ENCODE measurements at regions not wholly inside any gene's neighbourhood (a gene's known extent, or its start where the extent isn't known, plus 50 kb on each side); places are given as distances from the start of the nearest gene placed in this dataset.
"Not testable (repeated sequence)": the region's sequence is repeated elsewhere in the genome, so short reads cannot be mapped to it uniquely, and the experiment has no call there.

DNA sequence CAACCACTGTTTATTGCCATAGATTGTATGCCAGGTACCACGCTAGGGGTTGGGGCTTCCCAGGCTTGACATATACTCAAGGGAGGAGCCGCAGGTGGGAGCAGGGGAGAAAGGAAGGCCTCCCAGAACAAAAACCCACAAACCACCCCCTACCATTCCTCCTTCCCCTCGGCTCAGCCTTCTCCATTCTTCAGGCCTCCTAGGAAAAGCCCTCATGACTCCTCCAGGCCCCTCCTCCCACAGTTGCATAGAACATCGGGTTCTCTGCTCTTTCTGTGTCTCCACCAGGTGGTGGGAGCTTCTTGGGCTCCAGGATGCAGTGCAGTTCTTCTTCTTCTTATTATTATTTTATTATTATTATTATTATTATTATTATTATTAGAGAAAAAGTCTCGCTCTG, 80.3 kb downstream of the ZFP36L2 start:
- DNase-seq (ENCODE audit: low read depth), result no peak

GRCh38 chr2:43144263-43144662, 82.1 kb downstream of the ZFP36L2 start:
- no peak for DNase-seq (ENCODE audit: low read depth)

DNA sequence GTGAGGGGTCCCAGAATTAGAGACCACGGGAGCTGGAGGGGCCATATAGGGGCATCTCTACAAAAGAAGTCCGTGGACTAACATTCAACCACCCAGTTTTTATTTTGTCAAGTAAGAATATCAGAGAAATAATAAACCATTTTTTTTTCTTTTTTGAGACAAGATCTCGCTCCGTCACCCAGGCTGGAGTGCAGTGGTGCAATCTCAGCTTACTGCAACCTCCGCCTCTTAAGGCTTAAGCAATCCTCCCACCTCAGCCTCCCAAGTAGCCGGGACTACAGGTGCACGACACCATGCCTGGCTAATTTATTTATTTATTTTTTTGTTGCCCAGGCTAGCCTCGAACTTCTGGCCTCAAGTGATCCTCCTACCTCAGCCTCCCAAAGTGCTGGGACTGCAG, 82.7 kb downstream of the ZFP36L2 start:
- no peak for DNase-seq (ENCODE audit: low read depth)

GRCh38 chr2:43142921-43143438, 83.4 kb downstream of the ZFP36L2 start:
- DNase-seq (ENCODE audit: low read depth), result no peak

DNA sequence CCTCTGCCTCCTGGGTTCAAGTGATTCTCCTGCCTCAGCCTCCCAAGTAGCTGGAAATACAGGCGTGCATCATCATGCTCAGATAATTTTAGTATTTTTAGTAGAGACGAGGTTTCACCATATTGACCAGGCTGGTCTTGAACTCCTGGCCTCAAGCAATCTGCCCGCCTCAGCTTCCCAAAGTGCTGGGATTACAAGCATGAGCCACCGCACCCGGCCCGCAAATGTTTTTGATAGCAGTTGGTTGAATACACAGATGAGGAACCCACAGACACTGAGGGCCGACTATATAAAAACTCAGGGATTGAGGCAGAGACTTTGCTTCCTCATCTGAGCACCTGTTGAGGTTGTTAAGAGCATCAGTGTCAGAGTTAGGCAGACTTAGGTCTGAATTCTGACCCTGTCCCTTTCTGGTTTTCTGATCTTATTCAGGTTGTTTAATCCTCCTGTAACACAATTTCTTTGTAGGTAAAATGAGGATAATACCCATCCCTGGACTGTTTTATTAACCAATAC, 84.7 kb downstream of the ZFP36L2 start:
- DNase-seq (ENCODE audit: low read depth), result not testable (repeated sequence)

DNA sequence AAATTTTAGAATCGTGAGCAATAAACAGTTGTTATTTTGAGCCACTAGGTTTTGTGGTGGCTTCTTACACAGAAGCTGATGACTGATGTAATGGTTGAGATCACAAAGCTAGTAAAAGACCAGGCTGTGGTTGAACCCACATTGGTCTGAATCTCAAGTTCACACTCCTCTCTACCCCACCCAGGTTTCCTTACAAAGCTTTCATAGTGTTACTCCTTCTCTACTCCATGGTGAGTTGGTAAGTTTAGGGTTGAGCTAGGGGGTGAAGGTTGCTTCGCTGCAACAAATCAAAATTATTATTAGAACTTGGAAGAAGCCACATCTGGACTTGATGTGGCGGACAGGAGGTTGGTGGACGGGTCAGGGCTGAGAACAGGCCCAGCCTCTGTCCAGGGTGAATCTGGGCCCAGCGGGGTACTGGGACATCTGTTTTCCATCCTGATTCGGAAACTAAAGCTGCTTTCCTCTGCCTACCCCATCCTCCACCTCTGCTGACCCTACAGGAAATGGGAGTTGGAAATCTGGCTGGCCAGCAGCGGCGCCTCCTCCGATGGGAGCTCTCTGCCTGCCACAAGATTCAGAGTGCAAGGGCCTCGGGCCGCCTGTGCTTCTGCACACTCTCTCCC, 86.3 kb downstream of the ZFP36L2 start:
- DNase-seq (ENCODE audit: low read depth), result peak; percentile 28

DNA sequence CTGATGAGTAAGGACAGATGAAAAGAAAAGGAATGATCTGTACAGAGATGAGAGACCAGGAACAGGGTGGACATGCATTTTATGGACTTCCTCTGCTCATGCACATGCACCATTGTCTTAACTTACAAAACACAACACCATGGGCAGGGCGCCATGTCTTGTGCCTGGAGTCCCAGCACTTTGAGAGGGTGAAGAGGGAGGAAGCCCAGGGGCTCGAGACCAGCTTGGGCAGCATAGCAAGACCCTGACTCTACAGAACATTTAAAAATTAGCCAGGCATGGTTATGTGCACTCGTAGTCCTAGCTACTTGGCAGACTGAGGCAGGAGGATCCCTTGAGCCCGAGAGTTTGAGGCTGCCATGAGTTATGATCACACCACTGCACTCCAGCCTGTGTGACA, 86.9 kb downstream of the ZFP36L2 start:
- DNase-seq (ENCODE audit: low read depth), result no peak

DNA sequence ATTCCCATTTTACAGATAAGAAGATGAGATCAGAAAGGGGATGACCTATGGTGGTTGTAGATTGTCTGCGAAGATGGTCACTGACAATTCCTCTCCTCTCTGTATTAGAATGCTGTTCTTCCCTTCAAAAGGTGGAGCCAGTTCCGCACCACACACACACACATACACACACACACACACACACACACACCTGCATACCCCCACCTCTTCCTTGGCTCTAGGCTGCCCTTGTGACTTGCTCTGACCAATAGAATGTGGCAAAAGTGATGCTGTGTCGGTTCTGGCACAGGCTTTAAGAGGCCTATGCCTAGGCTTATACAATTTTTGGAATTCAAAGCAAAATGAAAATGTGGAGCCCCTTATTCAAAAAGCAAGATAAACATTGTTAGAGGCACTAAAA, 88.0 kb downstream of the ZFP36L2 start:
- no peak for DNase-seq (ENCODE audit: low read depth)

GRCh38 chr2:43136876-43137275, 89.5 kb downstream of the ZFP36L2 start:
- no peak for DNase-seq (ENCODE audit: low read depth)

GRCh38 chr2:43136011-43136799, 90.2 kb downstream of the ZFP36L2 start:
- DNase-seq (ENCODE audit: low read depth), result no peak

DNA sequence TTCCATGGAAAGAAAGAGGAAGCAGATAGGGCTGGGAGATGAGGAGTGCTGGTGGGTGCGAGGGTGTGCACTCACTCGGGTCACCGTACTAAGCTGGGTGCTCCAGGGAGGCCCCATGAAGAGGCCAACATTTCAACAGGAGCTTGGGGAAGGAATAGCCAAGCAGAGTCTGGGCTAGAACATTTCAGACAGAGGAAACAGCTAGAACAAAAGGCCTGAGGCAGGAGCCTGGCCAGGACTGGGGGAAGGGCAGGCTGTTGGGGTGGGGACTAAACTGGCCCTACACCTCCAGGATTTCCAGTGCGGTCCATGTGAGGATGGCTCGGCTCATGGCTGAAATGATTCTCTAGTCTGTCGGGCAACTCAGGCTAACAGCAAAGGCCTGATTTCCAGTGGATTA, 90.8 kb downstream of the ZFP36L2 start:
- no peak for DNase-seq (ENCODE audit: low read depth)

- no peak for DNase-seq (ENCODE audit: low read depth)
These were observed 91.9 kb downstream of the ZFP36L2 start for GRCh38 chr2:43134571-43134889.

GRCh38 chr2:43133708-43134570, 92.5 kb downstream of the ZFP36L2 start:
- no peak for DNase-seq (ENCODE audit: low read depth)

GRCh38 chr2:43133336-43133707, 93.1 kb downstream of the ZFP36L2 start:
- no peak for DNase-seq (ENCODE audit: low read depth)

DNA sequence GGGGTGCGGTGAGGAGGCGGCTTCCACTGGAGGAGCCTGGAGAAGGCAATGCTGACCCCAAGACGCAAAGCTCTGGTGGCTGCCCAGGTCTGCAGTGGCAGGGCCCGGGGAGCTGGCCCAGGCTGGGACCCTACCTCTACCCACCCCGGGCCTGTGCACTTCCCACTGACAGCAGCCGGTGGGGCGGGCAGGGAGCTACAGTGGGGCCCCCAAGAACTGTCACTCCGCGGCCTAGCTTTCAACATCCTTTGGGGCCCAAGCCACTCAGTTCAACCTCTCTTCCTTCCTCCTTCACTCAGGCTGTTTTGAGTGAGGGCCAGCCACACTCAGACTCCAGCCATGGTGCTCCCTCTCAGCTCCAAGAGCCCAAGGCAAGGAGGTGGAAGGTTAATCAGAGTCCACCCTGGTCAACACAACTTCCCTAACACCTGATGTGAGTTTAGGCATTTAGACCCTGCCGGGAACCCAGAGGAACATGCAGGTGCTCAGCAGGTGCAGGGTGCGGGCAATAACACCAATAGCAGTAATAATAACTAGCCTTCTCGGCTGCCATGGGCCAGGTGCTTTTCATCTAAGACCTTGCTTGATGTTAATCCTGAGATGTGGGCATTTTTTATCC, 93.6 kb downstream of the ZFP36L2 start:
- DNase-seq (ENCODE audit: low read depth), result no peak

DNA sequence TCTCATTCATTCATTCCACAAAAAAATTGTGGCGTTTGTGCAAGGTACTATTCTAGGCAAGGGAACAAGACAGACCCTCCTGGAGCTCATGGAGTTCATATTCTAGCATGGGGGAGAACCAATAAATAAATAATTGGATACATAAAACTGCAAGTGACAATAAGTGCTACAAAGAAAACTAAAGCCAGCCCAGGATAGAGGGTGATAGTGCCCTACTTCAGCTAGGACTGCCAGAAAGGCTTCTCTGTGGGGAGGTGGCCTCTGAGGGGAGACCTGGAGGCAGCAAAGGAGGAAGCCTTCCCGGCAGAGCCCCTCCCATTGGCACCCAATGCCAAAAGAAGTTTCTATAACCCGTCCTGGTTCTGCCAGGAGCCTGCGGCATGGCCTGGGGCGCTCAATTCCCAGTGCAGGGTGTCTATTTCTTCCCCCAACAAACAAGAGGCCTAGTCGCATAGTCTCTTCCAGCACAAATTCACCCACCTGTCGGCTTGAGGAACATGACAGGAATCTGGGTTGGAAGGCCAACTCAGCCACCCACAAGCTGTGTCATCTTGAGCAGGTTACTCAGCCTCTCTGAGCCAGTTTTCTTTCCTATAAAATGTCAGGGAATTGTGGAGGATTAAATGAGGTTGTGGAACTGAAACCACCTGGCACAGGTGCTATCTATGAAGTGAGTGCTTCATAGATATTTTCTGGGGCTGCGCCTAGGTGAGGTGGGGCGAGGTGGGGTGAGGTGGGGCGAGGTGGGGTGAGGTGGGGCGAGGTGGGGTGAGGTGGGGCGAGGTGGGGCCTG, 94.3 kb downstream of the ZFP36L2 start:
- no peak for DNase-seq (ENCODE audit: low read depth)

GRCh38 chr2:43131051-43131889, 95.1 kb downstream of the ZFP36L2 start:
- DNase-seq (ENCODE audit: low read depth), result peak; percentile 35

- DNase-seq (ENCODE audit: low read depth), result no peak
These were observed 95.9 kb downstream of the ZFP36L2 start for GRCh38 chr2:43130548-43130875.

DNA sequence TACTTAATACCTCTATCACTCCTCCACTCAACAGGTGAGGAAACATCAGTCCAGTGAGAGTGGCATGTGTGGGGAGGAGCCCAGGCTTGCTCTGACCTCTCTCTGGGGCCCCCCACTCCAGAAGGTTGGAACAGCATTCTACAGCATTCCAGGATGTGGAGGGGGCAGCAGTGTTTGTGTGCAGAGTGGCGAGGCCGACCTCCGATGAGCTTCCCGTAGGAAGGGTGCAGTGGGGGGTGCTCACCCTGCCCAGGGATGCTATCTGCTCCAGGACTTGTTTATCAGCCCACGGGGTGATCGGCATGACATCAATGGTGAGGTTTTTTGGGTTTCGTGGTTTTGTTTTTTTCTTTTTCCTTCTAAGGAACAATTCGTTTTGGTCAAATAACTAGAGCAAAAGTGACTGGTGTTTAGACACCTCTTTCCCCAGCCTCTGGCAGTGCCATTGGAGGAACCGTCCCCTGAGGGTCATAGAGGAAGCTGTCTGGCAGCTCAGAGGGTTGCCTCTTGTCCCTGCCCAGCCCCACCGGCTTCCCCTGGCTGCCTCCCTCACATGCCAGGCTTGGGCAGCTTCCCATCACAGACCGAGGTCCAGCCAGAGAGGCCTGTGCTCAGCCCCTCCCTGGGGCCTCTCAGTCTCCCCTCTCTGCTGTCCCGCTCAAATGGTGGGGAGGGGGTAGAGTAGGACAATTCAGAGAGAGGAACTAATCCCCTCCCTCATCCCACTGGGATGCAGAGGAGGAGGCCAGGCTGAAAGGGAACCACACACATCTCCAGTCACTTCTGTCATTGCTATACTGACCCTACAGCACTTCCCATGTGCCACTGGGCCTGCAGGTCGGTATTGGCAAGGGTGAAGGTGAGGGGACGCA, 96.5 kb downstream of the ZFP36L2 start:
- no peak for DNase-seq (ENCODE audit: low read depth)

GRCh38 chr2:43128559-43128955, 97.8 kb downstream of the ZFP36L2 start:
- DNase-seq (ENCODE audit: low read depth), result no peak

Data from fibroblast of the conjunctiva (primary cell).